ENCODE measurements at regions not wholly inside any gene's neighbourhood (a gene's known extent, or its start where the extent isn't known, plus 50 kb on each side); places are given as distances from the start of the nearest gene placed in this dataset.
"Not testable (repeated sequence)": the region's sequence is repeated elsewhere in the genome, so short reads cannot be mapped to it uniquely, and the experiment has no call there.

- Histone ChIP-seq H3K9me3 (no peaks in the 10 kb centered on the region), H3K4me1 (peaks cover 11 to 16% of the 10 kb centered on the region in 2 donors), H3K27ac (peak overlapping the region in 1 of 3 donors; percentile 24), H3K36me3 (no peaks in the 10 kb centered on the region), H3K27me3 (no peaks in the 10 kb centered on the region), H3K4me3 (replicated peaks in 1 of 3) (no peak overlapping the region)
- TF ChIP-seq POLR2A (IDR thresholded peaks at IDR 0.05): no peak
- TF ChIP-seq, protein P1, sequence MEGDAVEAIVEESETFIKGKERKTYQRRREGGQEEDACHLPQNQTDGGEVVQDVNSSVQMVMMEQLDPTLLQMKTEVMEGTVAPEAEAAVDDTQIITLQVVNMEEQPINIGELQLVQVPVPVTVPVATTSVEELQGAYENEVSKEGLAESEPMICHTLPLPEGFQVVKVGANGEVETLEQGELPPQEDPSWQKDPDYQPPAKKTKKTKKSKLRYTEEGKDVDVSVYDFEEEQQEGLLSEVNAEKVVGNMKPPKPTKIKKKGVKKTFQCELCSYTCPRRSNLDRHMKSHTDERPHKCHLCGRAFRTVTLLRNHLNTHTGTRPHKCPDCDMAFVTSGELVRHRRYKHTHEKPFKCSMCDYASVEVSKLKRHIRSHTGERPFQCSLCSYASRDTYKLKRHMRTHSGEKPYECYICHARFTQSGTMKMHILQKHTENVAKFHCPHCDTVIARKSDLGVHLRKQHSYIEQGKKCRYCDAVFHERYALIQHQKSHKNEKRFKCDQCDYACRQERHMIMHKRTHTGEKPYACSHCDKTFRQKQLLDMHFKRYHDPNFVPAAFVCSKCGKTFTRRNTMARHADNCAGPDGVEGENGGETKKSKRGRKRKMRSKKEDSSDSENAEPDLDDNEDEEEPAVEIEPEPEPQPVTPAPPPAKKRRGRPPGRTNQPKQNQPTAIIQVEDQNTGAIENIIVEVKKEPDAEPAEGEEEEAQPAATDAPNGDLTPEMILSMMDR (IDR thresholded peaks at IDR 0.05): no peak
- DNase-seq: peak in 1 of 2 donors; percentile 17
- 75 to 78% methylated on average over 6 of the region's 6 CpGs for WGBS, 2 donors
- intact Hi-C loops (cut with DNase I): no loop called here
Observed at GRCh38 chr3:194884649-194885315, 199.1 kb downstream of the FAM43A start.

- WGBS, 2 donors: 85 to 93% methylated on average over 2 of the region's 2 CpGs
- TF ChIP-seq, protein P1 (IDR thresholded peaks at IDR 0.05): no peak
- no peak for TF ChIP-seq POLR2A (IDR thresholded peaks at IDR 0.05)
- DNase-seq: no peak
- Histone ChIP-seq H3K36me3 (no peaks in the 10 kb centered on the region), H3K4me1 (peaks cover 3 to 8% of the 10 kb centered on the region in 2 donors), H3K27me3 (no peaks in the 10 kb centered on the region), H3K27ac (no peak overlapping the region), H3K4me3 (replicated peaks in 1 of 3) (no peak overlapping the region), H3K9me3 (no peaks in the 10 kb centered on the region)
- intact Hi-C loops (cut with DNase I): no loop called here
Observed at GRCh38 chr3:194885766-194886165, 200.1 kb downstream of the FAM43A start.

DNA sequence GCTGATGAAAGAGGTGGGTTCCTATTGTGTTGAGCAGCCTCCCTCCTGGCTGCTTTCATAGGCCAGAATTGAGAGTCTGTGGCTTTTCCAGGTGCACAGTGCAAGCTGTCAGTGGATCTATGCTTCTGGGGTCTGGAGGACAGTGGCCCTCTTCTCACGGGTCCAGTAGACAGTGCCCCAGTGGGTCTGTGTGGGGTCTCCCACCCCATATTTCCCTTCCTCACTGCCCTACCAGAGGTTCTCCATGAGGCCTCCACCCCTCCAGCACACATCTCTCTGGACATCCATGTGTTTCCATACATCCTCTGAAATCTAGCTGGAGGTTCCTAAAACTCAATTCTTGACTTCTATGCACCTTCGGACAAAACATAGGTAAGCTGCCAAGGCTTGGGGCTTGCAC, 201.2 kb downstream of the FAM43A start:
- Histone ChIP-seq H3K4me3 (replicated peaks in 1 of 3) (no peak overlapping the region), H3K9me3 (no peaks in the 10 kb centered on the region), H3K27me3 (no peaks in the 10 kb centered on the region), H3K27ac (no peak overlapping the region), H3K4me1 (no peaks in the 10 kb centered on the region), H3K36me3 (no peaks in the 10 kb centered on the region)
- WGBS, 2 donors: 93 to 100% methylated on average over 2 of the region's 2 CpGs
- intact Hi-C loops (cut with DNase I): no loop called here
- no peak for DNase-seq
- no peak for TF ChIP-seq POLR2A (IDR thresholded peaks at IDR 0.05)
- TF ChIP-seq, protein P1 (IDR thresholded peaks at IDR 0.05): no peak

DNA sequence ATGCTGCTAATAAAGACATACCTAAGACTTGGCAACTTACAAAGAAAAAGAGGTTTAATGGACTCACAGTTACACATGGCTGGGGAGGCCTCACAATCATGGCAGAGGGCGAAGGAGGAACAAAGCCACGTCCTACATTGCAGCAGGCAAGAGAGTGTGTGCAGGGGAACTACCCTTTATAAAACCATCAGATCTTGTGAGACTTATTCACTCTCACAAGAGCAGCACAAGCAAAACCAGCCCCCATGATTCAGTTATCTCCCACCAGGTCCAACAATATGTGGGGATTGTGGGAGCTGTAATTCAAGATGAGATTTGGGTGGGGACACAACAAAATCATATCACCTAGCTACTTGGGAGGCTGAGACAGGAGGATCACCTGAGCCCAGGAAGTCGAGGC, 202.4 kb downstream of the FAM43A start:
- H3K9me3 ChIP-seq; DNase-seq; intact Hi-C loops (cut with DNase I); H3K27ac ChIP-seq; H3K4me1 ChIP-seq; H3K4me3 ChIP-seq (replicated peaks in 1 of 3); H3K27me3 ChIP-seq; H3K36me3 ChIP-seq: not testable (repeated sequence)
- WGBS, 2 donors: 70 to 80% methylated on average over 3 of the region's 3 CpGs

DNA sequence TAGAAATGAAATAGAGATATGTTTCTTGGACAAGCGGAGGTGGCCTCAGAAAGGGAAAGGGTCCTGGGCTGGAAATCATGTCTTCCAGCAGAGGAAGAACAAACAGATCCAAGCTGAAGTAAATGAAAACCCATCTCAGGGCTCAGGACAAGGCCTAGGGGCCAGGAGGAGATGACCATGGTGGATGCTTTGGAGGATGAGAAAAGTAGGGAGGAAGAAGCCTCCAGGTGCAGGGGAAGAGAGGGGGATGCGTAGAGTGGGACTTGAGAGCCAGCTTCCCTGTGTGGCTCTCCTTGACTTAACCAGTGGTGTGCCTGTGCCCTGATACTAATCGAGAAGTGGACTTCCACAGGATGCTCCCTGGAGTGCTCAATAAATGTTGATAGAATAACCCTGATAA, 203.2 kb downstream of the FAM43A start:
- no peak for TF ChIP-seq POLR2A (IDR thresholded peaks at IDR 0.05)
- TF ChIP-seq, protein P1 (IDR thresholded peaks at IDR 0.05): no peak
- no peaks in the 10 kb centered on the region for H3K4me1 ChIP-seq
- H3K36me3 ChIP-seq: no peaks in the 10 kb centered on the region
- no peaks in the 10 kb centered on the region for H3K27me3 ChIP-seq
- no peak overlapping the region for H3K27ac ChIP-seq
- no peaks in the 10 kb centered on the region for H3K9me3 ChIP-seq
- WGBS, 2 donors: 93 to 97% methylated on average over 3 of the region's 3 CpGs
- no peak for DNase-seq
- H3K4me3 ChIP-seq (replicated peaks in 1 of 3): no peak overlapping the region
- intact Hi-C loops (cut with DNase I): no loop called here

Measured in thyroid gland (tissue), 4 donors.